Activated naive CD8-positive, alpha-beta T cell treated with anti-CD3 and anti-CD28 coated beads, Interleukin-2, amount 10 ng/mL, durations not matched to agents 7 days and 5 days (primary cell): ENCODE measurements at regions not wholly inside any gene's neighbourhood (a gene's known extent, or its start where the extent isn't known, plus 50 kb on each side); places are given as distances from the start of the nearest gene placed in this dataset.
A peak's percentile ranks its signal among the peaks of the same experiment; 100 is the strongest.
"Not testable (repeated sequence)": the region's sequence is repeated elsewhere in the genome, so short reads cannot be mapped to it uniquely, and the experiment has no call there.

Source experiments
- ATAC-seq: fragments of 150-1000 bp; cut with Tn5 transposase; one replicate; pipeline ENCODE4 v1.10.0; 2021; ENCODE audit warnings: low read depth, moderate library complexity
- POLR2A ChIA-PET: fragments of 350-600 bp; sonication (Branson Sonifier 250); formaldehyde crosslinking; loops from one replicate; lab custom pipeline; 2021; ENCODE audit warnings: antibody characterized with exemption; lab: Charles Lee
- DNase-seq: peaks from one replicate; pipeline ENCODE4 v3.0.0; 2021
- H3K27ac Mint-ChIP-seq: one replicate; pipeline ENCODE4 v1.8.0; 2022; ENCODE audit warnings: mild to moderate bottlenecking, mixed read lengths
- H3K27me3 Mint-ChIP-seq: one replicate; pipeline ENCODE4 v1.8.0; 2022; ENCODE audit warnings: mild to moderate bottlenecking, moderate library complexity, mixed read lengths
- H3K36me3 Mint-ChIP-seq: one replicate; pipeline ENCODE4 v1.8.0; 2021; ENCODE audit warnings: mild to moderate bottlenecking, mixed read lengths
- H3K4me1 Mint-ChIP-seq: one replicate; pipeline ENCODE4 v1.8.0; 2021; ENCODE audit warnings: mixed read lengths
- H3K4me3 Mint-ChIP-seq: one replicate; pipeline ENCODE4 v1.8.0; 2022; ENCODE audit warnings: mild to moderate bottlenecking, moderate library complexity, mixed read lengths
- H3K9me3 Mint-ChIP-seq: one replicate; pipeline ENCODE4 v1.8.0; 2021; ENCODE audit warnings: mixed read lengths

GRCh38 chr3:87771337-87772192 is 287.2 kb downstream of the CGGBP1 start:
- no peak for DNase-seq
- Mint-ChIP-seq H3K27ac (no peak overlapping the region), H3K4me3 (no peak overlapping the region), H3K9me3 (no peaks in the 10 kb centered on the region), H3K36me3 (no peaks in the 10 kb centered on the region), H3K27me3 (peaks cover 14% of the 10 kb centered on the region), H3K4me1 (no peaks in the 10 kb centered on the region)
- POLR2A ChIA-PET = no interaction called here
- ATAC-seq = peak; percentile 61

- POLR2A ChIA-PET = no interaction called here
- Mint-ChIP-seq H3K4me3 (no peak overlapping the region), H3K9me3 (no peaks in the 10 kb centered on the region), H3K4me1 (no peaks in the 10 kb centered on the region), H3K36me3 (no peaks in the 10 kb centered on the region), H3K27me3 (peaks cover 10% of the 10 kb centered on the region), H3K27ac (no peak overlapping the region)
- DNase-seq = no peak
- no peak for ATAC-seq
Measured at GRCh38 chr3:87766721-87767120, 292.1 kb downstream of the CGGBP1 start.

GRCh38 chr3:87765256-87765655 is 293.5 kb downstream of the CGGBP1 start:
- H3K4me3 Mint-ChIP-seq = no peak overlapping the region
- H3K36me3 Mint-ChIP-seq = no peaks in the 10 kb centered on the region
- DNase-seq = no peak
- H3K9me3 Mint-ChIP-seq = no peaks in the 10 kb centered on the region
- no peaks in the 10 kb centered on the region for H3K4me1 Mint-ChIP-seq
- peaks cover 10% of the 10 kb centered on the region for H3K27me3 Mint-ChIP-seq
- POLR2A ChIA-PET = no interaction called here
- no peak for ATAC-seq
- H3K27ac Mint-ChIP-seq = no peak overlapping the region

GRCh38 chr3:87761795-87762194 is 297.0 kb downstream of the CGGBP1 start:
- POLR2A ChIA-PET = no interaction called here
- Mint-ChIP-seq H3K9me3 (no peaks in the 10 kb centered on the region), H3K36me3 (no peaks in the 10 kb centered on the region), H3K27ac (no peak overlapping the region), H3K27me3 (no peaks in the 10 kb centered on the region), H3K4me1 (no peaks in the 10 kb centered on the region), H3K4me3 (no peak overlapping the region)
- ATAC-seq (no peak), DNase-seq (no peak)

- no peaks in the 10 kb centered on the region for H3K36me3 Mint-ChIP-seq
- ATAC-seq (no peak), DNase-seq (no peak)
- no peak overlapping the region for H3K27ac Mint-ChIP-seq
- no peaks in the 10 kb centered on the region for H3K4me1 Mint-ChIP-seq
- H3K27me3 Mint-ChIP-seq = no peaks in the 10 kb centered on the region
- H3K9me3 Mint-ChIP-seq = no peaks in the 10 kb centered on the region
- H3K4me3 Mint-ChIP-seq = no peak overlapping the region
- POLR2A ChIA-PET = interaction anchor here (0.6 kb wide), 1 partner anchor 402 kb away, joined by 3 read pairs; no protein-coding TSS in a partner anchor
Measured at GRCh38 chr3:87761341-87761740, 297.5 kb downstream of the CGGBP1 start.

- H3K27me3 Mint-ChIP-seq = no peaks in the 10 kb centered on the region
- H3K27ac Mint-ChIP-seq = no peak overlapping the region
- H3K9me3 Mint-ChIP-seq = no peaks in the 10 kb centered on the region
- H3K4me3 Mint-ChIP-seq = no peak overlapping the region
- no peak for ATAC-seq
- DNase-seq = no peak
- POLR2A ChIA-PET = no interaction called here
- no peaks in the 10 kb centered on the region for H3K36me3 Mint-ChIP-seq
- no peaks in the 10 kb centered on the region for H3K4me1 Mint-ChIP-seq
Measured at GRCh38 chr3:87756616-87757015, 302.2 kb downstream of the CGGBP1 start.

GRCh38 chr3:87755852-87756251 is 303.0 kb downstream of the CGGBP1 start:
- H3K27me3 Mint-ChIP-seq = no peaks in the 10 kb centered on the region
- DNase-seq (no peak), ATAC-seq (no peak)
- no peaks in the 10 kb centered on the region for H3K36me3 Mint-ChIP-seq
- no peak overlapping the region for H3K27ac Mint-ChIP-seq
- no peaks in the 10 kb centered on the region for H3K4me1 Mint-ChIP-seq
- H3K4me3 Mint-ChIP-seq = no peak overlapping the region
- POLR2A ChIA-PET = no interaction called here
- H3K9me3 Mint-ChIP-seq = no peaks in the 10 kb centered on the region

GRCh38 chr3:87742250-87742649 is 316.6 kb downstream of the CGGBP1 start:
- Mint-ChIP-seq H3K4me1 (no peaks in the 10 kb centered on the region), H3K4me3 (no peak overlapping the region), H3K36me3 (no peaks in the 10 kb centered on the region), H3K27ac (no peak overlapping the region), H3K27me3 (peaks cover 2% of the 10 kb centered on the region), H3K9me3 (no peaks in the 10 kb centered on the region)
- ATAC-seq = no peak
- POLR2A ChIA-PET = no interaction called here
- no peak for DNase-seq

- H3K4me3 Mint-ChIP-seq, DNase-seq, H3K27ac Mint-ChIP-seq, H3K4me1 Mint-ChIP-seq, ATAC-seq, H3K27me3 Mint-ChIP-seq, H3K36me3 Mint-ChIP-seq, H3K9me3 Mint-ChIP-seq, POLR2A ChIA-PET: not testable (repeated sequence)
Measured at GRCh38 chr3:87740894-87741293, 317.9 kb downstream of the CGGBP1 start.

GRCh38 chr3:87737817-87738216 is 321.0 kb downstream of the CGGBP1 start:
- H3K36me3 Mint-ChIP-seq, H3K4me3 Mint-ChIP-seq, H3K27me3 Mint-ChIP-seq, H3K4me1 Mint-ChIP-seq, H3K27ac Mint-ChIP-seq, DNase-seq, H3K9me3 Mint-ChIP-seq, ATAC-seq, POLR2A ChIA-PET: not testable (repeated sequence)

GRCh38 chr3:87733671-87734367 is 325.0 kb downstream of the CGGBP1 start:
- POLR2A ChIA-PET = no interaction called here

GRCh38 chr3:87732294-87732693 is 326.5 kb downstream of the CGGBP1 start:
- H3K27ac Mint-ChIP-seq = no peak overlapping the region
- no peaks in the 10 kb centered on the region for H3K9me3 Mint-ChIP-seq
- POLR2A ChIA-PET = no interaction called here
- ATAC-seq (no peak), DNase-seq (no peak)
- H3K4me1 Mint-ChIP-seq = no peaks in the 10 kb centered on the region
- H3K4me3 Mint-ChIP-seq = no peak overlapping the region
- no peaks in the 10 kb centered on the region for H3K36me3 Mint-ChIP-seq
- no peaks in the 10 kb centered on the region for H3K27me3 Mint-ChIP-seq

More at GRCh38 chr3:87733671-87734367, 325.0 kb downstream of the CGGBP1 start:
- ATAC-seq = no peak
- DNase-seq = no peak
- Mint-ChIP-seq H3K4me3 (no peak overlapping the region), H3K9me3 (no peaks in the 10 kb centered on the region), H3K27ac (no peak overlapping the region), H3K36me3 (no peaks in the 10 kb centered on the region), H3K27me3 (no peaks in the 10 kb centered on the region), H3K4me1 (no peaks in the 10 kb centered on the region)

- no peaks in the 10 kb centered on the region for H3K9me3 Mint-ChIP-seq
- DNase-seq (no peak), ATAC-seq (no peak)
- no peaks in the 10 kb centered on the region for H3K4me1 Mint-ChIP-seq
- no peak overlapping the region for H3K27ac Mint-ChIP-seq
- H3K36me3 Mint-ChIP-seq = no peaks in the 10 kb centered on the region
- POLR2A ChIA-PET = no interaction called here
- H3K4me3 Mint-ChIP-seq = no peak overlapping the region
- H3K27me3 Mint-ChIP-seq = no peaks in the 10 kb centered on the region
Measured at GRCh38 chr3:87727783-87728182, 331.0 kb downstream of the CGGBP1 start.

- no peaks in the 10 kb centered on the region for H3K9me3 Mint-ChIP-seq
Measured at GRCh38 chr3:87719060-87719459, 339.7 kb downstream of the CGGBP1 start.

More at GRCh38 chr3:87719060-87719459, 339.7 kb downstream of the CGGBP1 start:
- Mint-ChIP-seq H3K27ac (no peak overlapping the region), H3K4me3 (no peak overlapping the region), H3K27me3 (peaks cover 6% of the 10 kb centered on the region), H3K36me3 (no peaks in the 10 kb centered on the region), H3K4me1 (no peaks in the 10 kb centered on the region)
- POLR2A ChIA-PET = no interaction called here
- no peak for ATAC-seq
- no peak for DNase-seq
